K562 (cell line): ENCODE measurements at regions not wholly inside any gene's neighbourhood (a gene's known extent, or its start where the extent isn't known, plus 50 kb on each side); places are given as distances from the start of the nearest gene placed in this dataset.

ENCODE experiments used
- ASH1L ChIP-seq: fragments of 450-650 bp; IDR thresholded peaks from 2 replicates; pipeline ENCODE4 v1.6.1; 2018; ENCODE audit warnings: borderline replicate concordance, mild to moderate bottlenecking, low read depth; ENCODE audit not compliant: partially characterized antibody
- CHD7 ChIP-seq: fragments of 200-600 bp; sonication (generic); IDR thresholded peaks from one replicate; pipeline ENCODE4 v1.6.1; 2012; ENCODE audit warnings: mild to moderate bottlenecking, low read depth, low read length, inconsistent platforms
- ESRRB ChIP-seq: fragments of 250-450 bp; sonication (Bioruptor Pico); IDR thresholded peaks from 2 replicates; pipeline ENCODE4 v1.5.0; 2020; ENCODE audit warnings: mild to moderate bottlenecking, moderate library complexity, borderline replicate concordance
- NKRF ChIP-seq: fragments of 450-650 bp; IDR thresholded peaks from 2 replicates; pipeline ENCODE4 v1.6.1; 2016; ENCODE audit warnings: borderline replicate concordance
- RERE ChIP-seq: sonication (generic); formaldehyde crosslinking; IDR thresholded peaks from 2 replicates; pipeline ENCODE4 v1.8.0; 2023; ENCODE audit warnings: missing genetic modification reagents, mild to moderate bottlenecking, borderline replicate concordance
- SETDB1 ChIP-seq: IDR thresholded peaks from one replicate; pipeline ENCODE4 v1.6.1; 2012; ENCODE audit warnings: low read length, control low read depth, inconsistent platforms

- no peak for TF ChIP-seq CHD7
- TF ChIP-seq ESRRB (CRISPR knock-in tag), result no peak
- TF ChIP-seq ASH1L, result no peak
- TF ChIP-seq SETDB1, result no peak
- TF ChIP-seq RERE (CRISPR knock-in tag), result no peak
- TF ChIP-seq NKRF, result no peak
These were observed 237.9 kb downstream of the IPO8 start (continued) for GRCh38 chr12:30457621-30458289.
